GM18505 (cell line): ENCODE measurements at regions not wholly inside any gene's neighbourhood (a gene's known extent, or its start where the extent isn't known, plus 50 kb on each side); places are given as distances from the start of the nearest gene placed in this dataset.
"Not testable (repeated sequence)": the region's sequence is repeated elsewhere in the genome, so short reads cannot be mapped to it uniquely, and the experiment has no call there.

Source experiments
- ATAC-seq: cut with Tn5 transposase; IDR thresholded peaks from one replicate; pipeline ENCODE4 v1.9.1; 2021; ENCODE audit not compliant: unreplicated experiment
- POLR2A ChIP-seq: IDR thresholded peaks from 4 replicates; pipeline ENCODE4 v1.6.1; 2011; ENCODE audit warnings: borderline replicate concordance; ENCODE audit not compliant: insufficient read depth, insufficient read length; ENCODE audit errors: extremely low read depth

DNA sequence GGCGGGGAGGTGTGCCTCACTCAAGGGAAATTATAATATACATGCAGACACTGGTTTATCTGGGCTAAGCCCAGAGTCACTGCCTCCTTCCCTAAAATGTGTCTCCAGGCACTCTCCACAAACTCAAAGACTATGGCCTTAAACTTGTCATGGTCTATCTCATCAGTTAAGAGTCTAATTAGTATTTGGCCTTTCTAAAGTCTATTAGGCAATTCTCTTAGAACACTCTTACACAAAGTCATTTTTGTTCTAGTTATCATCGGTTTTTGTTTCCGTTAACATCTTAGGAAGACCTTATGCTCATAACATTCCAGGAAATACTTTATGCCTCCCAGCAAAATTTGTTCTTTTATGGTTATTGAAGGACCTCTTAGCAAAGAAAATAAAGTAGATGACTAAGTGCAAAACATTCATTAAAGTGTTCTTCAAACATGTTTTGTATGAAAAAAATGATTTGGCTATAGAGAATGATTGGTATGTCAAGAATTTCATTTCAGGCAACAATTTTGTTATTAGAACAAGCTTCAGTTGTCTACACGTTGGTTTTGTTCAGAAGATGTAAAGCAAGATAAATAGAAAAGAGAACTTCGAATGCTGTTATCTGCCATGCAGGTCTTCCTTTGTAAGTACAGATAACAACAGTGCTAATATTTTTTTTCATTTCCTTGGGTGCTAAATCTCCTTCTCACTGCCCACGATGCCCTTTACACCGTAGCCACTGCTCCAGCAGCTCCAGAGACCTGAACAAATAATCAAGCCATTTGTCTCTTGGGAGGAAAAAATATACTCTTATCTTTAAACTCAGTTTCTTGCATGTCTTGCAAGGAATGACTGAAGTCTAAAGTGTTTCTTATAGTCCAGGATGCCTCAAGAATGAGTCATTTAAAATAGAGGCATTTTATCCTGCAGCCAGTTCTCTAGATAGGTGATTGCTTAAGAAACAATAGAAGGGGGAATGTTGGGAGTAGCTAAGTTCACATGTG lies 170.4 kb downstream of the HTR1B start:
- no peak for TF ChIP-seq POLR2A
- no peak for ATAC-seq

DNA sequence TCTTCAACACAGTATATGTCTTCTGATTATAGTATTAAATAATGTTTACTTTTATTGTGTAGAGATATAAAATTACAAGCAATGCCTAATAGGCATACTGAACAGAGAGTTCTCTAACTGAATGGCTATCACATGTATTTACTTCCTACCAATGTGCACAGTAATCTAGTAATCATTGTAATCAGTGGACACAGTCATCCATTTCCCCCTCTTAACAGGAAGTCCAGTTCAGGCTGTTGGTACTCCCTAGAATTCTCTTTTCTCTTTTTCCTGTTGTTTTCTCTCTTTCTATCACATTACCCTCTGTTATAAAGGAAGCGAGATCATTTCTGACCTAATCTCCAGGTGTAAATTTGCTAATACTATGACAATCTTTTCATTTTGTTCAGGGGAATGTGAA lies 172.5 kb downstream of the HTR1B start:
- no peak for ATAC-seq
- TF ChIP-seq POLR2A: no peak

- ATAC-seq: no peak
- TF ChIP-seq POLR2A: no peak
These were observed 176.8 kb downstream of the HTR1B start for GRCh38 chr6:77286541-77286940.

DNA sequence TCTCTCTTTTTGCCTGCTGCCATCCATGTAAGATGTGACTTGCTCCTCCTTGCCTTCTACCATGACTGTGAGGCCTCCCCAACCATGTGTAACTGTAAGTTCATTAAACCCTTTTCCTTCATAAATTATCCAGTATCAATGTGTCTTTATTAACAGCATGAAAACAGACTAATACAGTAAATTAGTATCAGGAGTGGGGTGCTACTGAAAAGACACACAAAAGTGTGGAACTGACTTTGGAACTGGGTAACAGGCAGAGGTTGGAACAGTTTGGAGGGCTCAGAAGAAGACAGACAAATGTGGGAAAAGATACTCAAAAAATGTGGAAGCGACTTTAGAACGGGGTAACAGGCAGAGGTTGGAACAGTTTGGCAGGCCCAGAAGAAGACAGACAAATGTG lies 189.4 kb downstream of the HTR1B start:
- ATAC-seq: no peak
- TF ChIP-seq POLR2A: no peak

DNA sequence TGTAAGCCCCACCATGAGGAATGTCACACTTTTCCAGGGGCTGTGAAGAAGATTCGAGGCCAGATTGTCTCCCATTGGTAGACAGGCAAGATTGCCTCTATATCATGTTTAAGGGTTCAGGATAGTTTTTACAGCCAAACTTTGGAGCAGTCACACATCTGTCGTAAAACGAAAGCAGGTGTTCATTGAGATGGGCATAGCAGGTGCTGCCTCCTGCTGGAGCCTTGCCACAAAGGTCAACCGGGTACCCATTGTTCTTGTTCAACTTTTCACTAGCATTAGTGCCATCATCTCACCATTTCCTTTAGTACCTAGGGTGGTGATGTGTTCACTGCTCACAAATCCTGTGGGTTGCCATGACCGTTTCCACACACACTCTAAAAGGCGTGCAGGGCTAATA lies 198.3 kb downstream of the HTR1B start:
- TF ChIP-seq POLR2A: no peak
- ATAC-seq: no peak

- no peak for TF ChIP-seq POLR2A
- no peak for ATAC-seq
These were observed 200.3 kb downstream of the HTR1B start for GRCh38 chr6:77263003-77263402.

GRCh38 chr6:77251801-77252200 lies 211.5 kb downstream of the HTR1B start:
- not testable (repeated sequence) for ATAC-seq

- ATAC-seq: no peak
- no peak for TF ChIP-seq POLR2A
These were observed 213.7 kb downstream of the HTR1B start for GRCh38 chr6:77249560-77249959.

DNA sequence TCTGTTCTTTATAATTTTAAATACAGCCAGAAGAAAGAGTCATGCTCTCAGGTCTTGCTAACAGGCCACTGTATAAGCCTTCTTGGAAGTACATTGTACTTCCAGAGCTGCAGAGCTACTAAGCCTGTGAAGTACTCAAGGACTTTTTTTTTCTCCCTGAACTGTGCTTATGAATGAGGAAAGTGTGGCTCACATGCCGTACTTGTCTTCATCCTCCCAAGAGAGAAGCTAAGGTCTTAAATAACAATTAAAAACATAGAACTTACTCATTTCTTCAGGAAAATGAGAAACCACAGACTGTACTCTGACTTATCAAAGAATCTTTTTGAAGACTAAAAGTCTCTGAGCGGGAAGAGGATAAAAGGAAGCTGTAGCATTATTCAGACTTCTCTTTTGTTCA lies 218.3 kb downstream of the HTR1B start:
- TF ChIP-seq POLR2A: no peak
- ATAC-seq: no peak

DNA sequence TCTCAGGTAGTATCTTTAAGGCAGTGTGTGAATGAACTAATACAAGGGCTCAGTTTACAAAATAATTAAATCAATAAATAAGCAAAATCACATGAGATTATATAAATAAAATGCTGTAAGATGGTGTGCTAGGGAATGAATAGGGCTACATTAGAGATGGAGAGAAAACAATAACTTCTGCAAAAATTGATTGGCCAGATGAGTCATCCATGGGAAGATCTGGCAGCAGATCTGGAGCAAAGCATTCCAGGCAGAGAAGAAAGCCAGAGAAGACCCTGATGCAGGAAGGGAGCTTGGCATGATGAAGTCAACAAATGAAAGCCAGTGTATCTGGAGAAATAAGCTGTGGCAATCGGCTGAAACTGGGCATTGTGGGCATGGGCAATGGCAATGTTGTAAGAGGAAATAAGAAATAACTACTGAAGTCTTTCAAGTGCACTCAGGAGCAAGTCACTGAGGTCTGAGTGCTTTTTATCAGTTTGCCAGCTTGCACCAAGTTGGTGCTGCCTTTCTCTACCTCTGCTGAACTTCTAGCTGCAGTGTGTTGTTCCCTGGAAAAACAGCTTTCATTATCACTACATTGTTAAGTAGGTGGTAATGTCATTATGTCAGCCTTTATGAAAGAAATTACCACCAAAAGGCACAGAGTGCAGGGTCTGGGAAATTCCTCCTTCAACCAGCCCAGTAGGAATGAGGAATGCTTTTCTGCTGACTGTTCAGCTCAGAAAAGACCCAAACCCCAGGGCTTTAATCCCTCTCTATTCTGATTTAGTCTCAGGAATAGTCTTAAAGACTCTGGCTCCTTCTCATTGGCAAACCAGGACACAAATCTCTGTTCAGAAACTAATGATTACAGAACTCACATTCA lies 231.6 kb downstream of the HTR1B start:
- no peak for ATAC-seq
- no peak for TF ChIP-seq POLR2A

DNA sequence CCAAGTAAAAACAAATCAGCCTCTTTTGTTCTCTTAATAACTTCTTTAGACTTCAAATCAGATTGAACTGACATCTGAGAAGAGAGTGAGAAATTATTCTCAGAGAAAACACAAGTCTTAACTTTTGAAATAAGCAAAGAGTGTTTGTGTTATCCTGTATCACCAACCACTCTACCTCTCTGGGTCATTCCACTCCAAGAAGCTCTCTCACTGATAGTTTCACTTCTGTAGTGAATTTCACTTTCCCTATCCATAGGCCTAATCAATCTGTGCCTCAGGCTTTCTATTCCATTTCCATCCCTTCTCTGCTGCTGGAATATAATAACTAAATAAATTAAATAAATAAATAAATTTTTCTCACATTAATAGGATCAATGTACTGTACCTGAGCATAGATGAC lies 235.0 kb downstream of the HTR1B start:
- no peak for TF ChIP-seq POLR2A
- no peak for ATAC-seq

DNA sequence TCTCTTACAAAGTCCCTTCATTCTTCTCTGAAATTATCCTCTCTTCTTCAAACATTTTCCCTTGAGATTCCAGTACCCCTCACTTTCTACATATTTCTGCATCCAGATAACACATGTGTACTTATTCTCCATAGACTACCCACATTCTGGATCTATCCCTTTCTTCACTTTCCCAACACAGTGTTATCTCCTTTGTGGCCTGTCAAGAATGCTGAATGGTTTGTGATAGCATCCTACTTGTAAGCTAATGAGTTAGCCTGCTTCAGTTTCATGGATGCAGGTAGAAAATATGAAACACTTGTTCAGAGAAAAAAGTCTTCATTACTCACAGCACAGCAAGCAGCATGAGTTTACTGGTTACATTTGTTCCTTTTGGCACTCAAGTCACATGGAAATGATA lies 245.4 kb downstream of the HTR1B start:
- no peak for ATAC-seq
- no peak for TF ChIP-seq POLR2A

DNA sequence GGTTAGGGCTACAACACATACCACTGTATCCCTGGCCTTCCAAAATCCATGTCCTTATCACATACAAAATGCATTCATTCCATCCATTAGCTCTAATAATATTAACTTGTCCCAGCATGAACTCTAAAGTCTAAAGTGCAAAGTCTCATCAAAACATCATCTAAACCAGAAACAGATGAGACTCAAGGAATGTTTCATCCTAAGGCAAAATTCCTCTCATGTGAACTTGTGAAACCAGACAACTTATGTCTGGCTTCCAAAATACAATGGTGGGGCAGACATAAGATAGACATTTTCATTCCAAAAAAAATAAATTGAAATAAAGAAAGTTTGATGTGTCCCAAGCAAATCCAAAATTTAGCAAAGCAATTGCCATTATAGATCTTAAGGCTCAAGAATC lies 257.4 kb downstream of the HTR1B start:
- ATAC-seq: no peak
- no peak for TF ChIP-seq POLR2A

DNA sequence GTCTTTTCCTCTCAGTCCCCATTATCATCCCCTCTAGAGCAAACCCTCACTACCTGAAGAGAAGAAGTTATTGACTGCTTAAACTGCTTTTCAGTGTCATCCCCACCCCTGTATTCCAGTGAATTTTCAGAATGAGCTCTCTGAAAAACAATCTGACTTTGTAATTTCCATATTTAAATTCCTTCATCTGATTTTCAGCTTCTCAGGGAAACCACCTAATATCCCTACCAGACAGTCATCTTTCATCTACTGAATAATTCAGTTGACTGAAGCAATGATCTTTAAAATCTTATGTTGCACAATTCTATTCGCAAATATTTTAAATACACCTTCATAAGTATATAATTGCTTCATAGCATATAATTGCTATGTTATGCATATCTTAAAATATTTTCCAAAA lies 258.7 kb downstream of the HTR1B start:
- no peak for TF ChIP-seq POLR2A

More for the DNA sequence above, 258.7 kb downstream of the HTR1B start:
- no peak for ATAC-seq
